B cell (primary cell): ENCODE measurements at regions not wholly inside any gene's neighbourhood (a gene's known extent, or its start where the extent isn't known, plus 50 kb on each side); places are given as distances from the start of the nearest gene placed in this dataset.

Experiments used
- ATAC-seq: fragments of 200-7000 bp; cut with Tn5 transposase; one replicate; pipeline ENCODE4 v1.10.0; 2021; ENCODE audit warnings: low read depth, mild to moderate bottlenecking, moderate number of reproducible peaks, moderate library complexity
- CTCF ChIA-PET: fragments of 350-600 bp; sonication (Branson Sonifier 250); formaldehyde crosslinking; loops from one replicate; lab custom pipeline; 2021; ENCODE audit warnings: antibody characterized with exemption, inconsistent platforms; lab: Charles Lee
- POLR2A ChIA-PET: fragments of 350-600 bp; sonication (Branson Sonifier 250); formaldehyde crosslinking; loops from one replicate; lab custom pipeline; 2021; ENCODE audit warnings: antibody characterized with exemption; lab: Charles Lee
- DNase-seq: peaks from one replicate; pipeline ENCODE4 v3.0.0; 2013
- H2AFZ ChIP-seq: 2 replicates; pipeline ENCODE4 v1.6.1; 2012; ENCODE audit warnings: mild to moderate bottlenecking, low read depth, low read length; ENCODE audit not compliant: insufficient read depth, poor library complexity, severe bottlenecking
- H3K27ac ChIP-seq, 2 donors: 1 replicate in 1 of 2; 2 replicates in 1 of 2; pipeline ENCODE4 v1.5.1; 2012 to 2013; ENCODE audit warnings: low read length in 2 of 2, mild to moderate bottlenecking in 2 of 2, moderate library complexity in 1 of 2
- H3K27me3 ChIP-seq, 4 experiments: fragments of 200-600 bp in 1 of 4; sonication (generic) in 1 of 4; replicated peaks in 1 of 4; 1 replicate in 2 of 4; 2 replicates in 2 of 4; pipeline versions ENCODE4 v1.6.1 to v1.7.0; 2013 to 2016; ENCODE audit warnings: low read length in 3 of 4, mild to moderate bottlenecking in 2 of 4, mixed read lengths in 1 of 4, moderate library complexity in 1 of 4; ENCODE audit not compliant: insufficient read depth in 4 of 4, control insufficient read depth in 3 of 4; ENCODE audit errors: control extremely low read depth in 1 of 4
- H3K36me3 ChIP-seq, 2 experiments: replicated peaks in 1 of 2; 1 replicate in 1 of 2; 2 replicates in 1 of 2; pipeline versions ENCODE4 v1.6.1 to v1.7.1; 2013; ENCODE audit warnings: low read length in 1 of 2; ENCODE audit not compliant: insufficient read depth in 2 of 2, control insufficient read depth in 1 of 2; ENCODE audit errors: control extremely low read depth in 1 of 2, extremely low read depth in 1 of 2
- H3K4me1 ChIP-seq, 2 donors: fragments of 200-600 bp in 1 of 2; sonication (generic) in 1 of 2; 1 replicate in 1 of 2; 2 replicates in 1 of 2; pipeline versions ENCODE4 v1.5.1 to v1.6.1; 2013 to 2017; ENCODE audit warnings: low read length in 2 of 2; ENCODE audit not compliant: control insufficient read depth in 2 of 2, insufficient read depth in 2 of 2
- H3K4me2 ChIP-seq: replicated peaks from 2 replicates; pipeline ENCODE3; 2012; ENCODE audit warnings: mild to moderate bottlenecking, low read depth, low read length; ENCODE audit not compliant: poor library complexity, severe bottlenecking
- H3K4me3 ChIP-seq, 5 experiments: fragments of 200-600 bp in 1 of 5; sonication (generic) in 1 of 5; 1 replicate in 3 of 5; 2 replicates in 2 of 5; pipeline versions ENCODE4 v1.5.1 to v1.7.0; 2011 to 2016; ENCODE audit warnings: low read length in 4 of 5, mild to moderate bottlenecking in 4 of 5, low read depth in 2 of 5, control low read depth in 1 of 5, moderate library complexity in 1 of 5; ENCODE audit not compliant: insufficient read depth in 1 of 5; ENCODE audit errors: control extremely low read depth in 1 of 5, extremely low read depth in 1 of 5
- H3K79me2 ChIP-seq: fragments of 200-600 bp; sonication (generic); one replicate; pipeline ENCODE4 v1.6.0; 2016; ENCODE audit warnings: low read length; ENCODE audit not compliant: control insufficient read depth, insufficient read depth
- H3K9ac ChIP-seq: fragments of 200-600 bp; sonication (generic); 2 replicates; pipeline ENCODE4 v1.6.1; 2017; ENCODE audit warnings: mild to moderate bottlenecking, low read length, moderate library complexity
- H3K9me3 ChIP-seq, 3 donors: one replicate each; pipeline versions ENCODE4 v1.6.1 to v1.7.1; 2013; ENCODE audit warnings: low read length in 2 of 3; ENCODE audit not compliant: control insufficient read depth in 2 of 3, insufficient read depth in 1 of 3; ENCODE audit errors: control extremely low read depth in 1 of 3
- H4K20me1 ChIP-seq: 2 replicates; pipeline ENCODE4 v1.6.0; 2012; ENCODE audit warnings: mild to moderate bottlenecking, low read length; ENCODE audit not compliant: insufficient read depth, control insufficient read depth, poor library complexity, severe bottlenecking
- H3K27ac Mint-ChIP-seq: one replicate; pipeline ENCODE4 v1.8.0; 2021; ENCODE audit warnings: mixed read lengths
- H3K27me3 Mint-ChIP-seq: one replicate; pipeline ENCODE4 v1.8.0; 2021; ENCODE audit warnings: mixed read lengths
- H3K4me1 Mint-ChIP-seq: one replicate; pipeline ENCODE4 v1.8.0; 2021; ENCODE audit warnings: mixed read lengths
- H3K4me3 Mint-ChIP-seq: one replicate; pipeline ENCODE4 v1.8.0; 2021; ENCODE audit warnings: mixed read lengths
- H3K9me3 Mint-ChIP-seq: one replicate; pipeline ENCODE4 v1.8.0; 2022; ENCODE audit warnings: mixed read lengths; ENCODE audit not compliant: insufficient read depth
- EZH2 ChIP-seq: IDR thresholded peaks from 2 replicates; pipeline ENCODE4 v1.6.1; 2012; ENCODE audit warnings: borderline replicate concordance, low read depth, mild to moderate bottlenecking, moderate library complexity, low read length; ENCODE audit not compliant: insufficient read depth, poor library complexity, severe bottlenecking
- WGBS: methylation state at CpG from one replicate; pipeline ENCODE4 v1.1.5; 2013; ENCODE audit warnings: missing lambda C conversion rate; ENCODE audit not compliant: insufficient coverage; 5-methylcytosine and 5-hydroxymethylcytosine counted together
- intact Hi-C: fragments of 100-400 bp; cut with micrococcal nuclease; formaldehyde crosslinking; loops from one replicate; pipeline ENCODE4 v1.10.0; 2022
- TF ChIP-seq, protein P1 (sequence below): fragments of 200-600 bp; IDR thresholded peaks from one replicate; pipeline ENCODE4 v1.8.0; 2022; ENCODE audit warnings: antibody characterized with exemption, mild to moderate bottlenecking

DNA sequence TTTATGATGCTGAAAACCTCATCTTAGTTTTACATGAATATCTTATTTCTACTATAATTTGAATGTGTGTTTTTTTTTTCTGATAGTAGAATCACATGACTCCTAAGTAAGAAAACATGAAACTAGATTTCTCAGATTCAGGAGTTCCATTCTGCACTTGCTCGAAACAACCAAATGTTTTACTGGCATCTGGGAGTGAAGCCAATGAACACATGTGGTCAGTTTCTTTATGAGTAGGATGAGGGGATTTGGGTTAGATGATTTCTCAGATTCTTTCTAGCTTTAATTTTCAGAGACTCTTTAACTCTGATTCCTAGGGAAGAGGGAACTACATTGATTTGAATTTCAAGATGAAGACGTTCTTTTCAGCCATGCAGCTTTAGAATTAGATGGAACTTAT lies 225.0 kb upstream of the NT5C1B start:
- ChIA-PET CTCF (no interaction called here), POLR2A (no interaction called here)
- Histone ChIP-seq H2AFZ (no peak overlapping the region), H4K20me1 (no peaks in the 10 kb centered on the region), H3K27me3 (no peaks in the 10 kb centered on the region), H3K36me3 (no peaks in the 10 kb centered on the region), H3K9me3 (no peaks in the 10 kb centered on the region), H3K79me2 (no peaks in the 10 kb centered on the region), H3K4me2 (no peak overlapping the region), H3K27ac (no peak overlapping the region), H3K4me3 (no peak overlapping the region), H3K9ac (no peak overlapping the region), H3K4me1 (no peaks in the 10 kb centered on the region)
- ATAC-seq = no peak
- H3K4me1 Mint-ChIP-seq = no peaks in the 10 kb centered on the region
- WGBS = 100% methylated on average over 1 of the region's 2 CpGs
- H3K27me3 Mint-ChIP-seq = no peaks in the 10 kb centered on the region
- TF ChIP-seq EZH2 = no peak
- TF ChIP-seq, protein P1, sequence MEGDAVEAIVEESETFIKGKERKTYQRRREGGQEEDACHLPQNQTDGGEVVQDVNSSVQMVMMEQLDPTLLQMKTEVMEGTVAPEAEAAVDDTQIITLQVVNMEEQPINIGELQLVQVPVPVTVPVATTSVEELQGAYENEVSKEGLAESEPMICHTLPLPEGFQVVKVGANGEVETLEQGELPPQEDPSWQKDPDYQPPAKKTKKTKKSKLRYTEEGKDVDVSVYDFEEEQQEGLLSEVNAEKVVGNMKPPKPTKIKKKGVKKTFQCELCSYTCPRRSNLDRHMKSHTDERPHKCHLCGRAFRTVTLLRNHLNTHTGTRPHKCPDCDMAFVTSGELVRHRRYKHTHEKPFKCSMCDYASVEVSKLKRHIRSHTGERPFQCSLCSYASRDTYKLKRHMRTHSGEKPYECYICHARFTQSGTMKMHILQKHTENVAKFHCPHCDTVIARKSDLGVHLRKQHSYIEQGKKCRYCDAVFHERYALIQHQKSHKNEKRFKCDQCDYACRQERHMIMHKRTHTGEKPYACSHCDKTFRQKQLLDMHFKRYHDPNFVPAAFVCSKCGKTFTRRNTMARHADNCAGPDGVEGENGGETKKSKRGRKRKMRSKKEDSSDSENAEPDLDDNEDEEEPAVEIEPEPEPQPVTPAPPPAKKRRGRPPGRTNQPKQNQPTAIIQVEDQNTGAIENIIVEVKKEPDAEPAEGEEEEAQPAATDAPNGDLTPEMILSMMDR = no peak
- intact Hi-C loops = no loop called here
- H3K4me3 Mint-ChIP-seq = no peak overlapping the region
- H3K27ac Mint-ChIP-seq = no peak overlapping the region
- H3K9me3 Mint-ChIP-seq = no peaks in the 10 kb centered on the region
- DNase-seq = no peak

DNA sequence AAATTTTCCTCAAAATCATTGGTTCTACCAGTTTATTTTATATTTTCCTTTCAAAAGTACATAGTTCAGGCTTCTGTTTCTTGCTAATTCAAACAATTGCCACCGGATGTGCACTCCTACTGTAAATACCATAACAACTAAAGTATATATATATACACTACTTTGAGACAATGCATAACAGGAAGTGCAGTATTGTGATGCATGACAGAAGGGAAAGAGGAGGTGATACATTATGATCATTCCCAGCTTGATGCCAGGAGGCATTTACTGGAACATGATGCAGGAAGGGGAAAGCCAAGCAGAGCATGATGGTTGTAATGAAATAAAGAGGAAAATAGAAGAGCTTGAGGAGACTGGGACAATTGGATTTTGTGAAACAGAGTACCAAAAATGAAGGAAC lies 215.2 kb upstream of the NT5C1B start:
- H3K9ac ChIP-seq = no peak overlapping the region
- H3K27ac Mint-ChIP-seq = no peak overlapping the region
- H3K79me2 ChIP-seq = no peaks in the 10 kb centered on the region
- POLR2A ChIA-PET = no interaction called here
- H3K27ac ChIP-seq = no peak overlapping the region
- no peaks in the 10 kb centered on the region for H3K4me1 ChIP-seq
- no CpG with 5 or more reads among the region's 1 CpG for WGBS
- H3K9me3 Mint-ChIP-seq = no peaks in the 10 kb centered on the region
- intact Hi-C loops = no loop called here
- H3K4me3 Mint-ChIP-seq = no peak overlapping the region
- H3K27me3 ChIP-seq = no peaks in the 10 kb centered on the region
- CTCF ChIA-PET = no interaction called here
- no peak overlapping the region for H3K4me2 ChIP-seq
- no peaks in the 10 kb centered on the region for H3K27me3 Mint-ChIP-seq
- no peaks in the 10 kb centered on the region for H3K9me3 ChIP-seq
- H3K4me1 Mint-ChIP-seq = no peaks in the 10 kb centered on the region
- TF ChIP-seq EZH2 = no peak
- TF ChIP-seq, protein P1 = no peak
- H3K36me3 ChIP-seq = no peaks in the 10 kb centered on the region
- no peak overlapping the region for H2AFZ ChIP-seq
- DNase-seq (no peak), ATAC-seq (no peak)
- no peaks in the 10 kb centered on the region for H4K20me1 ChIP-seq
- H3K4me3 ChIP-seq = no peak overlapping the region
